Astrocyte (in vitro differentiated cells and primary cell): ENCODE measurements at regions not wholly inside any gene's neighbourhood (a gene's known extent, or its start where the extent isn't known, plus 50 kb on each side); places are given as distances from the start of the nearest gene placed in this dataset.

ENCODE experiments used
- DNase-seq: peaks from one replicate; pipeline ENCODE4 v3.0.0-alpha.2; 2010; ENCODE audit warnings: low read depth
- FAIRE-seq: peaks from 2 replicates; lab custom pipeline; 2011; peaks lifted over from hg19 to GRCh38; lab: Jason Lieb, UNC
- H2AFZ ChIP-seq: 2 replicates; pipeline ENCODE4 v1.6.0; 2012; ENCODE audit warnings: low read depth, low read length, inconsistent platforms
- H3K27ac ChIP-seq: 2 replicates; pipeline ENCODE4 v1.5.1; 2011; ENCODE audit warnings: low read depth, low read length, inconsistent platforms
- H3K27me3 ChIP-seq: 2 replicates; pipeline ENCODE4 v1.6.0; 2011; ENCODE audit warnings: low read length, inconsistent platforms; ENCODE audit not compliant: insufficient read depth
- H3K36me3 ChIP-seq: 2 replicates; pipeline ENCODE4 v1.5.1; 2011; ENCODE audit warnings: low read length, inconsistent platforms; ENCODE audit not compliant: insufficient read depth
- H3K4me1 ChIP-seq: 2 replicates; pipeline ENCODE4 v1.5.1; 2011; ENCODE audit warnings: low read length, inconsistent platforms; ENCODE audit not compliant: insufficient read depth
- H3K4me2 ChIP-seq: 2 replicates; pipeline ENCODE4 v1.6.0; 2012; ENCODE audit warnings: low read length, inconsistent platforms
- H3K4me3 ChIP-seq: 2 replicates; pipeline ENCODE4 v1.5.1; 2011; ENCODE audit warnings: low read depth, mild to moderate bottlenecking, low read length, inconsistent platforms; ENCODE audit not compliant: insufficient read depth
- H3K79me2 ChIP-seq: 2 replicates; pipeline ENCODE4 v1.6.0; 2012; ENCODE audit warnings: mild to moderate bottlenecking, low read length, inconsistent platforms; ENCODE audit not compliant: insufficient read depth
- H3K9ac ChIP-seq: 2 replicates; pipeline ENCODE4 v1.6.0; 2012; ENCODE audit warnings: mild to moderate bottlenecking, low read length, inconsistent platforms
- H3K9me3 ChIP-seq: 2 replicates; pipeline ENCODE4 v1.5.1; 2012; ENCODE audit warnings: low read depth, mild to moderate bottlenecking, low read length, inconsistent platforms; ENCODE audit not compliant: insufficient read depth
- H4K20me1 ChIP-seq: 2 replicates; pipeline ENCODE4 v1.6.0; 2012; ENCODE audit warnings: low read length, inconsistent platforms; ENCODE audit not compliant: insufficient read depth
- H3K27ac Mint-ChIP-seq: one replicate; pipeline ENCODE4 v1.8.0; 2021; ENCODE audit warnings: mild to moderate bottlenecking, mixed read lengths; ENCODE audit not compliant: unreplicated experiment
- H3K27me3 Mint-ChIP-seq: one replicate; pipeline ENCODE4 v1.8.0; 2021; ENCODE audit warnings: low read depth, mixed read lengths; ENCODE audit not compliant: unreplicated experiment
- H3K36me3 Mint-ChIP-seq: one replicate; pipeline ENCODE4 v1.8.0; 2021; ENCODE audit warnings: low read depth, mixed read lengths; ENCODE audit not compliant: unreplicated experiment
- H3K4me1 Mint-ChIP-seq: one replicate; pipeline ENCODE4 v1.8.0; 2021; ENCODE audit warnings: low read depth, mixed read lengths; ENCODE audit not compliant: unreplicated experiment
- H3K4me3 Mint-ChIP-seq: one replicate; pipeline ENCODE4 v1.8.0; 2021; ENCODE audit warnings: mild to moderate bottlenecking, moderate library complexity, mixed read lengths; ENCODE audit not compliant: unreplicated experiment
- H3K9me3 Mint-ChIP-seq: one replicate; pipeline ENCODE4 v1.8.0; 2021; ENCODE audit warnings: mild to moderate bottlenecking, mixed read lengths; ENCODE audit not compliant: unreplicated experiment
- EZH2 ChIP-seq: IDR thresholded peaks from 2 replicates; pipeline ENCODE4 v1.6.1; 2012; ENCODE audit warnings: mild to moderate bottlenecking, low read length, inconsistent platforms; ENCODE audit not compliant: insufficient read depth
- TF ChIP-seq, protein P1 (sequence below): IDR thresholded peaks from 2 replicates; pipeline ENCODE4 v1.5.1; 2011; ENCODE audit warnings: low read depth, mild to moderate bottlenecking, inconsistent platforms, low read length, moderate library complexity; ENCODE audit not compliant: insufficient read depth

DNA sequence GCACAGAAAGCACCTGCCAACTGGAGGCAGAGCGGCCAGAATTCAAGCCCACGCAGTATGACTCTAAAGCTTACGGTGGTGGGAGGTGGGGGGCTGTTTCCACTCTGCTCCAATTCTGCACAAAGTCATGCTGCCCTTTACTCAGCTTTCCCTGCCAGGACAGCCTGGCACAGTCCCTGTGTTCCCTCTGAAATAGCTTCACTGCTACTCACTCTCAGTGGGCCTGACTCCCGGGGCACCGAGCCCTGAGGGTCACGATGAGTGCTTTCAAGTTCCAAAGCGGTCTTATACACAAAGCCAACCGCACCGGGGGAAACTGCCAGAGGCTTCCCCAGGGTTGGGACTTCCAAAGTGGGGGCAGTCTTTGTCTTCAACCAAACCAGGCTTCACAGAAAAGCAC, 306.1 kb upstream of the XYLT1 start:
- peak overlapping the region; percentile 25 for H3K4me2 ChIP-seq

DNA sequence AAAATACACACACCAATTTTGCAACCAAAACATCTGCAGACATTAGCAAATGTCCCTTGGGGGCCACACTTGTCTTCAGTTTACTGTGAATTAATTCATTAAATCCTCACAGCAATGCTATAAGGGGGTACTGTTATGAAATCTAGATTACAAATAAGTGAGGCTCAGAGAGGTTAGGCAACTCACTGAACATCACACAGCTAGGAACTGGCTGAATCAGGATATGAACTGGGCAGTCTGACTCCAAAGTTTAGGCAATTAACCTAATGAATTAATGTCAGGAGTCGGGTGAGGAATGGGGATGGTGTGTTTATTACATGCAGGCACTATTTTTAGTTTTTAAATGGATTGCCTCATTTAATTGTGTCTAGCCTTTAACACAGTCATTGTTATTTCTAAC, 305.7 kb upstream of the XYLT1 start:
- Histone ChIP-seq H3K27me3 (no peaks in the 10 kb centered on the region), H3K9me3 (no peaks in the 10 kb centered on the region), H3K36me3 (no peaks in the 10 kb centered on the region), H3K4me2 (no peak overlapping the region), H3K79me2 (no peaks in the 10 kb centered on the region), H3K4me1 (peaks cover 5% of the 10 kb centered on the region), H4K20me1 (no peaks in the 10 kb centered on the region), H3K9ac (no peak overlapping the region), H2AFZ (no peak overlapping the region), H3K27ac (no peak overlapping the region), H3K4me3 (no peak overlapping the region)
- FAIRE-seq (no peak), DNase-seq (no peak)
- Mint-ChIP-seq H3K9me3 (peaks cover 2% of the 10 kb centered on the region), H3K27me3 (peaks cover 8% of the 10 kb centered on the region), H3K4me1 (peaks cover 6% of the 10 kb centered on the region), H3K27ac (no peak overlapping the region), H3K36me3 (no peaks in the 10 kb centered on the region), H3K4me3 (no peak overlapping the region)
- TF ChIP-seq, protein P1, sequence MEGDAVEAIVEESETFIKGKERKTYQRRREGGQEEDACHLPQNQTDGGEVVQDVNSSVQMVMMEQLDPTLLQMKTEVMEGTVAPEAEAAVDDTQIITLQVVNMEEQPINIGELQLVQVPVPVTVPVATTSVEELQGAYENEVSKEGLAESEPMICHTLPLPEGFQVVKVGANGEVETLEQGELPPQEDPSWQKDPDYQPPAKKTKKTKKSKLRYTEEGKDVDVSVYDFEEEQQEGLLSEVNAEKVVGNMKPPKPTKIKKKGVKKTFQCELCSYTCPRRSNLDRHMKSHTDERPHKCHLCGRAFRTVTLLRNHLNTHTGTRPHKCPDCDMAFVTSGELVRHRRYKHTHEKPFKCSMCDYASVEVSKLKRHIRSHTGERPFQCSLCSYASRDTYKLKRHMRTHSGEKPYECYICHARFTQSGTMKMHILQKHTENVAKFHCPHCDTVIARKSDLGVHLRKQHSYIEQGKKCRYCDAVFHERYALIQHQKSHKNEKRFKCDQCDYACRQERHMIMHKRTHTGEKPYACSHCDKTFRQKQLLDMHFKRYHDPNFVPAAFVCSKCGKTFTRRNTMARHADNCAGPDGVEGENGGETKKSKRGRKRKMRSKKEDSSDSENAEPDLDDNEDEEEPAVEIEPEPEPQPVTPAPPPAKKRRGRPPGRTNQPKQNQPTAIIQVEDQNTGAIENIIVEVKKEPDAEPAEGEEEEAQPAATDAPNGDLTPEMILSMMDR: no peak
- no peak for TF ChIP-seq EZH2

More for the DNA sequence above, 306.1 kb upstream of the XYLT1 start:
- Histone ChIP-seq H3K27ac (no peak overlapping the region), H3K27me3 (no peaks in the 10 kb centered on the region), H3K79me2 (no peaks in the 10 kb centered on the region), H2AFZ (no peak overlapping the region), H3K9ac (no peak overlapping the region), H3K4me3 (no peak overlapping the region), H3K9me3 (no peaks in the 10 kb centered on the region), H3K36me3 (no peaks in the 10 kb centered on the region), H3K4me1 (peaks cover 5% of the 10 kb centered on the region), H4K20me1 (no peaks in the 10 kb centered on the region)
- DNase-seq (peak; percentile 37), FAIRE-seq (no peak)
- no peak for TF ChIP-seq EZH2
- TF ChIP-seq, protein P1: no peak
- no peak overlapping the region for H3K4me3 Mint-ChIP-seq
- H3K36me3 Mint-ChIP-seq: no peaks in the 10 kb centered on the region
- H3K4me1 Mint-ChIP-seq: peaks cover 6% of the 10 kb centered on the region
- H3K27me3 Mint-ChIP-seq: peaks cover 8% of the 10 kb centered on the region
- H3K27ac Mint-ChIP-seq: no peak overlapping the region
- peaks cover 2% of the 10 kb centered on the region for H3K9me3 Mint-ChIP-seq

DNA sequence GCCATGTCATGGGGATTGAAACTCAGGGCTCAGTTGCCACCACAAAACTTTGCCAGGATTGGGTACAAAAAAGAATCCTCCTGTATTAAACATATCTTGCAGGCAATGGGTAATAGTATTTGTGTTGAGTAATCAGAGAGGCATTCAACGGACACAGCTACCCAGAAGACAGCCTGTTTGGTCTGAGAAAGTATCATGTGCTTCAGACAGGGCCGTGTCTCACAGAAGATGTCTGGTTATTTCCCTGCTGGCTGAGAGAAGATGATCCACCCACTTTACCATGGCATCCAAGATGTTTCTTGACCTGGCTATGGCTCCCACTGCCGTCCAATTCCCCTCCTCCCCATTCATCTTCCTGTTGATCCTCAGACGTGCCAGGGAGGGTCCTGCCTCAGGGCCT, 304.3 kb upstream of the XYLT1 start:
- TF ChIP-seq, protein P1: no peak
- DNase-seq (peak; percentile 36), FAIRE-seq (no peak)
- no peaks in the 10 kb centered on the region for H3K79me2 ChIP-seq
- no peaks in the 10 kb centered on the region for H3K27me3 ChIP-seq
- H3K36me3 ChIP-seq: no peaks in the 10 kb centered on the region
- no peak overlapping the region for H3K4me3 ChIP-seq
- H3K9me3 Mint-ChIP-seq: peaks cover 5% of the 10 kb centered on the region
- no peaks in the 10 kb centered on the region for H3K36me3 Mint-ChIP-seq
- H3K9ac ChIP-seq: no peak overlapping the region
- peak overlapping the region; percentile 63 for H3K27ac Mint-ChIP-seq
- no peak overlapping the region for H3K4me3 Mint-ChIP-seq
- H3K27ac ChIP-seq: no peak overlapping the region
- H3K27me3 Mint-ChIP-seq: peaks cover 8% of the 10 kb centered on the region
- H3K4me1 ChIP-seq: peaks cover 5% of the 10 kb centered on the region
- H2AFZ ChIP-seq: no peak overlapping the region
- no peak overlapping the region for H3K4me2 ChIP-seq
- H3K9me3 ChIP-seq: no peaks in the 10 kb centered on the region
- peaks cover 6% of the 10 kb centered on the region for H3K4me1 Mint-ChIP-seq
- no peaks in the 10 kb centered on the region for H4K20me1 ChIP-seq
